ENCODE measurements at regions not wholly inside any gene's neighbourhood (a gene's known extent, or its start where the extent isn't known, plus 50 kb on each side); places are given as distances from the start of the nearest gene placed in this dataset.

DNA sequence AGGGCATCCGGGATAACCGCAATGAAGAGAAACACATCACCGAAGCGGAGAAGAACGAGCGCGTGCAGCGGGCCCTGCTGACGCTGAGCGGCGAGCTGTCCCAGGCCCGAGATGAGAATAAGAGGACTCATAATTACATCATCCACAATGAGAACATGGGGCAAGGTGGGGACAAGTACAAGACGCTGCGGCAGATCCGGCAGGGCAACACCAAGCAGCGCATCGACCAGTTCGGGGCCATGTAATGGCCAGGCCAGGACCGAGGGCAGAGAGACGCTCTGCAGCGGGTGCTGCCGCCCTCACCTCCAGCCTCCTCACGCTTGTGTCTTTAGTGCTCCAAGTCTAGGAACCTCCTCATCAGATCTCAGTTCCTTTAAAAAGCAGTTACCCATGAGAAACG lies 863.7 kb upstream of the ALCAM start:
- TF ChIP-seq POLR2A (IDR thresholded peaks at IDR 0.05; ENCODE audit: control extremely low read depth in 1 of 2, low read depth in 2 of 2, low read length in 2 of 2) (no peak), CHD1 (IDR thresholded peaks at IDR 0.05; ENCODE audit: low read depth, low read length) (no peak), CHD2 (IDR thresholded peaks at IDR 0.05; ENCODE audit: low read length) (no peak), CREB1 (IDR thresholded peaks at IDR 0.05) (no peak), EZH2 (IDR thresholded peaks at IDR 0.05; ENCODE audit: low read depth, low read length, severe bottlenecking) (no peak)
